ENCODE measurements at regions not wholly inside any gene's neighbourhood (a gene's known extent, or its start where the extent isn't known, plus 50 kb on each side); places are given as distances from the start of the nearest gene placed in this dataset.
A peak's percentile ranks its signal among the peaks of the same experiment; 100 is the strongest.

DNA sequence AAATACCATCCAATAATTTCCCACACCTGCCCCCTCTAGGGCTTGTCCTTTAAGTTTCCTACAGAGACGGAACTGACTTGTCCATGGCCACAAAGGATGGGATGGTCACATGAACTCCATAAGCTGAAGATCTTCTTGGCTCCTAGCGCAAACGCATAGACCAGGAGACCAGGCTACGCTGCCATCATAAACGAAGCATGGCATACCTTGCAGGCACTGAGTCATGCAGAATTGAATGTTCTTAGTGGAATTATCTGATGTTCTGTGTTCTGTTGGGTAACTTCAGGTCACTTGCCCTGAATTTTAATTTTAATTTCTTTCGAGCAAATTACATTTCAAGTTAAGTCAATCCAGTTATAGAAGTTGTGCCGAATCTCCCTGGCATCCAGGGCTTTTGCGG lies 96.4 kb upstream of the STARD13 start:
- H3K36me3 ChIP-seq, result no peaks in the 10 kb centered on the region
- H3K4me3 ChIP-seq, result no peak overlapping the region
- no peaks in the 10 kb centered on the region for H3K27me3 ChIP-seq
- no peaks in the 10 kb centered on the region for H3K9me3 ChIP-seq (replicated peaks)
- H3K27ac ChIP-seq, result no peak overlapping the region
- DNase-seq, result no peak
- no peaks in the 10 kb centered on the region for H3K4me1 ChIP-seq

DNA sequence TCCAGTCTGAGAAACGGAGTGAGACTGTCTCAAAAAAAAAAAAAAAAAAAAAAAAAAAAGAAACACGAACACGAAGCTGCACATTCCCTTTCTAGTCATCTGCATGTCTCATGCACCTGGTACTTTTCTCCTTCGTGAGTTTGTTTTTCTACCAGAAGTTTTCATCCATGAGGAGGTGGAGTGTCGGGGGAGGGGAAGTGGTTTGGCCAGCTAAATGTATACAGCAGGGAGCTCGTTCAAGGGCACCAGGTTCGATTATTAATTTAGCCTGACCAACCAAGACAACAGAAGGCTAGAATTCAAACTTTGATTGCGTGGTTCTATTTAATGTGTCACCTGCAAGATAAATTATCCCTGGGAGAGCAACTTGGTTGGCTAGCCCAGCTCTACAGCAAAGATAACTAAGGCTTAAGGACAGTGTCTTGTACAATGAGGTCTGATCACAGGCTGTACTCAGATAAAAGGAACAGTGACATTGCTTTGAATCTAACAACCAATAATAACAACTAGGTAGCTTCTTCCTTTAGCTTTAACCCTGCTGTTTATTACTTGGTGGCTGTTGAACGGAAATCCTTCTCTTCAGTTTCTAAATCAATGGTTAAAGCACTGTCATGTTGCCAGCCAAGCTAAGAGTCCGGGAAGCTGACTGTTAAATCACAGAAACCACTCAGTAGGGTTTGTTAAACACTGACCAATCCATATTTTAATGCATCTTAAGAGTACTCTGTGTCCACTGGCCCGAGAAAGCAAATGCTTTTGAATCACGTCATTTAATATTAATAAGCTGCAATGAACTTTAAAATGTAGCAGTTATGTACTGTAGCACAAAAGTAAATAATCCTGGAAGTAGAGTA lies 98.4 kb upstream of the STARD13 start:
- H3K4me1 ChIP-seq, result no peaks in the 10 kb centered on the region
- H3K27ac ChIP-seq, result no peak overlapping the region
- H3K27me3 ChIP-seq, result no peaks in the 10 kb centered on the region
- H3K36me3 ChIP-seq, result no peaks in the 10 kb centered on the region
- H3K9me3 ChIP-seq (replicated peaks), result no peaks in the 10 kb centered on the region
- no peak overlapping the region for H3K4me3 ChIP-seq
- no peak for DNase-seq

DNA sequence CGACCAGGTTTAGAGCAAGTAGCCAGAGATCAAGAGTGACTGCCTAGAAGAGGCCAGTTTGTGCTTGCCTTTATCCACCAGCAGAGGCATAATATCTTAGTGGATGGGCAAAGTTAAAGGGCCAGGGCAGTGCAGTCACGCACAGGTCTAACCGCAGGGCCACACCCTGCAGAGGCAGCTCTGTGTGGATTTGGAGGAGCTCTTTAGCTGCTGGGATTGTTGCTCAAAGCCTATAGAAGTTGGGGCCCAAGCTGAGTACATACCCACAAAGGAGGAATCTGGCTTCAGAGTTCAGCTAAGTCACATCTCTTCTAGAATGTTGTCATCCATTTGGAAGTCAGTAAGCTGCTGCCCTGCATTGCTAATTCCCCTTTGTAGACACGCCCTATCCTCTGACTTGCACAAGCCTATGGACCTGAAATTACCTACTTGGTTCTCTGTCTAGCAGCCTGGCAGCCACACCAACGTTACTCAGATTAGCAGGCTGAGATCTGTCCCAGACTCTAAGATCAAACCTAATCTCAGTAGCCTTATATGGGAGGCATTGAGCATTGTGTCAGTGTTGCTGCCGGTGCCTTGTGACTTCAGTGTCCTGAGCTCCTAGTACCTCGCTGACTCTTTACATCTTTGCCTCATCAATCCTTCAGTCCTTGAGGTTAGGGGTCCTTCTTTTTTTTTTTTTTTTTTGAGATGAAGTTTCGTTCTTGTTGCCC lies 102.9 kb upstream of the STARD13 start:
- H3K4me1 ChIP-seq, result no peaks in the 10 kb centered on the region
- no peaks in the 10 kb centered on the region for H3K36me3 ChIP-seq
- no peaks in the 10 kb centered on the region for H3K27me3 ChIP-seq
- H3K27ac ChIP-seq, result no peak overlapping the region
- H3K4me3 ChIP-seq, result no peak overlapping the region
- no peak for DNase-seq
- no peaks in the 10 kb centered on the region for H3K9me3 ChIP-seq (replicated peaks)

DNA sequence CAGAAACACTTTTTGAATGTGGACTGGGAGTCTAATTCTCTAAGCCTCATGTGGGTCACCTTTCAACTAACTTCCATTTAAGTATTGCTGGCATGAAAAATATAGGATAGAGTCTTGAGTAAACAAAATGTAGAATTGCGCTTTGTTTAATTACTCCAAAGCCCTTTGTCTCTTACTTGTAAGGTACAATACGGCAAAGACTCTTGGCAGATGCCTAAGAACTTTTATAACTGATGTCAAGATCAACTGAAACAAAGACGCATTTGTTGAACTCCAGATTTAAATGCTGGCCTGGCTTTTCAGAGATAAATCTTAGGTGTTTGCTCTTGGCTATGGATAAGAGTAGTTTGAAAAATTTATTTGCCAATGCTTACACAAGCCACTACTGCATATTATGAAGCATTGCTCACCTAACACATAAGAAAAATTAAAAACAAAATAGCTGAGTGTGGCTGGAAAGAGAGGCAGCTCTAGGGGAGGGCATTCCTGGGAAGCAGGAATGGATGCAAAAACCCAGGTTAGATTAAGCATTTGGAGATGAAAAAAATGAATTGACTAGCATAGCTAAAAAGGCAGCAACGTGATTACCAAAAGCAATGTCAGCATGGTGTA lies 107.3 kb upstream of the STARD13 start:
- Histone ChIP-seq H3K9me3 (replicated peaks) (no peaks in the 10 kb centered on the region), H3K27me3 (no peaks in the 10 kb centered on the region), H3K36me3 (no peaks in the 10 kb centered on the region), H3K27ac (no peak overlapping the region), H3K4me3 (no peak overlapping the region), H3K4me1 (no peaks in the 10 kb centered on the region)
- DNase-seq, result no peak

DNA sequence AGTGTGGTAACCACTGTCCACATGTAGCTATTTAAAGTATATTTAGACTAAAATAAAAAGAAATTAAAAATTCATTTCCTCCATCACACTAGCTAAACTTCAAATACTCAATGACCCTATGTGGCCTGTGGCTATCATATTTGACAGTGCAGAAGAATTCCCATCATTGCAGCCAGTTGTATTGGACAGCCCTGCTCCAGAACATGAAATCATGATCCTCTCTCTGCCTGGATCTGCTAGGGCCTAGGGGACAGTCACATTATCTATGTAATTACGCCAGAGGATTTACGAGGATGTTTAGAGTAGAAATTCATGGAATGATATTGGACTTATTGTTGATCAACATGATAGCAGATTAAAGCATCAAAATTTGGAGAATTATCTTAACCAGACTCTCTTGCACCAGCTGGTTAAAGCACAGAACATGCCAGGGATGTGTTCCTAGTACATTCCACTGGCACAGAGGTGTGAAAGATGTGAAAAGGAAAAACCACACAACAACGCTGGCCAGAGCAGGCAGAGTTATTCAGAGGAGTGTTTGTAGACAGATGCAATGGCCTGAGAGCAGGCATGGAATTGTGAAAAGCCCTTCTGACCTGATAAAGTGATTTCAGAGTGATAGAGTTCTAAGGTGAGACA lies 108.9 kb upstream of the STARD13 start:
- DNase-seq, result no peak
- H3K27me3 ChIP-seq, result no peaks in the 10 kb centered on the region
- no peaks in the 10 kb centered on the region for H3K4me1 ChIP-seq
- H3K27ac ChIP-seq, result no peak overlapping the region
- no peaks in the 10 kb centered on the region for H3K9me3 ChIP-seq (replicated peaks)
- H3K4me3 ChIP-seq, result no peak overlapping the region
- H3K36me3 ChIP-seq, result no peaks in the 10 kb centered on the region

DNA sequence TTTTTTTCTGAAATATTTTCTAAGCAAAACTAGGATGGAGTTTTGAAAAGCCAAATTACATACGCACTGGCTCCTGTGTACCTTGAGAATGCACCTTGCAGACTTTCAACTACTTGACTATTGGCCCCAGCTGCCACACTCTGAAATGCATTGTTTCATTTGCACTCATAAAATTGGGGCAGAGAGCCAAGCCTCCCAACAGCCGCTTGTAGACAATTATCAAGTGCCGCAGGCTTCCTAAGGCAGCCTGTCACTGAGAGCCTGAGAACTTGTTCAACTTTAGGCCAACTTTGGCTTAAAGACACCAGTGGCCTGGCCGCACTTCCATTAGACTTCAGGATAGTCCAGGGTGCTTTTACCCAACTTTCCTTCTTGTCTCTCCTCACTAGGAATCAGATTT lies 115.7 kb upstream of the STARD13 start:
- Histone ChIP-seq H3K4me3 (no peak overlapping the region), H3K36me3 (no peaks in the 10 kb centered on the region), H3K27me3 (no peaks in the 10 kb centered on the region), H3K27ac (no peak overlapping the region), H3K9me3 (replicated peaks) (no peaks in the 10 kb centered on the region), H3K4me1 (peaks cover 8% of the 10 kb centered on the region)
- DNase-seq, result peak; percentile 68 to 79

DNA sequence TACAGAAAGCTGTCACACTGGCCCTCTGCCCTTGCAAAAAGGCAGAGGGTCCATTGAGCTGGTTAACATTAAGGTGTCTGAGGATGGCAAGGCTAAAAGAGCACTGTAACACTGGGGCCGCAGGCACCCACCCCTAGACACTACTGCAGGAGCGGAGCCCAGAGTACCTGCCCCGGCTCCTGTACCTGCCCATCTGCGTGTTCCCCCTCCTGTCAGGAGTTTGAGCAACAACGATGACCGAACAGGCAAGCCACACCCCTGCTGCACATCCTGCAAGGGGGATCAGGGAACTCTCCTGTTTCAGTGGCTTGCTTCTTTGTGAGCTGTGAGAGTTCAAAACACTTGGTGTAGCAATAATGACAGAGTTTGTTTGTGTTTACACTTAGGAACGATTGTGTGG lies 117.4 kb upstream of the STARD13 start:
- H3K36me3 ChIP-seq, result no peaks in the 10 kb centered on the region
- H3K4me1 ChIP-seq, result peaks cover 8% of the 10 kb centered on the region
- H3K4me3 ChIP-seq, result no peak overlapping the region
- DNase-seq, result no peak
- H3K9me3 ChIP-seq (replicated peaks), result no peaks in the 10 kb centered on the region
- no peak overlapping the region for H3K27ac ChIP-seq
- no peaks in the 10 kb centered on the region for H3K27me3 ChIP-seq

DNA sequence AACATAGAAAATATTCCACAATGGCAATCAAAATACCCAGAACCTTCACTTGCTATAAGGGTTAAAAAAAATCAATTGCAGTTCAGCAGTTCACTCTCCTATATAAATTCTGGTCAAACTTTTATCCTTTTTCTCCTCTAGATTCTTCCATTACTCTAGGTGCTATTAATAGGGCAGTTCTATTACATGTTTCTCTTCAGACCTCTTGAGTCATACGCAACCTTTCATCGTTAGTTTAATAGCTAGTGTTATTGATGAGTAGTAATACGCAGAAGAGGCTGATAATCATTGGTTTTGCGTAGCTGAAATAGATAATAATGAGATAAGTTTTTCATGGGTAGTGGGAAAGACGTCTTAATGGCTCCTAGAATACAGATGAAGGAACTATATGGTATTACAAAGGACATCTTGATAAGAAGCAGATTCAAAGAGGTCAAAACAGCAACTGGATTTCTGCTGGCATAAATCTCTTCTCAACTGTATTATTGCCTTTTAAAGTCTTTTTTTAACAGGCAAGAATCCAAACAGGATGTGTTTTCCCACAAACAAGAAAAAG lies 118.3 kb upstream of the STARD13 start:
- Histone ChIP-seq H3K27ac (no peak overlapping the region), H3K4me1 (peaks cover 8% of the 10 kb centered on the region), H3K27me3 (no peaks in the 10 kb centered on the region), H3K4me3 (no peak overlapping the region), H3K9me3 (replicated peaks) (no peaks in the 10 kb centered on the region), H3K36me3 (no peaks in the 10 kb centered on the region)
- no peak for DNase-seq

DNA sequence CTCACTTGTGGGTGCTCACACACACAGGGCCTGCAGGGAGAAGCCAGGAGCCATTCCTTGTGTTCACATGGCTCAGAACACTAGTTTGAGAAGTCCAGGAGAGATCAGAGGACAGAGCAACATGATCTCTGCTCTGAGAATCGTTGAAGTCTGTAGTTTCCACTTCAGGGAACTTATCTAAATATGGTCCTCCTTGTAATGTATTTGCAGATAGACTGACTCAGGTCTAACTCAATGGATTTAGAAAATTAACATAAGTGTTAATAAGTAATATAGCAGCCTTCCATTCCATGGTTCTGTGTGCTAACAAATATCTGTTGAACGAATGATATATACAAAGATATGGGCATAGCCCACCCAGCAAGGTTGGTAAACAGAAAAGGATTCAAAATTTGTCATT lies 119.8 kb upstream of the STARD13 start:
- no peak overlapping the region for H3K27ac ChIP-seq

DNA sequence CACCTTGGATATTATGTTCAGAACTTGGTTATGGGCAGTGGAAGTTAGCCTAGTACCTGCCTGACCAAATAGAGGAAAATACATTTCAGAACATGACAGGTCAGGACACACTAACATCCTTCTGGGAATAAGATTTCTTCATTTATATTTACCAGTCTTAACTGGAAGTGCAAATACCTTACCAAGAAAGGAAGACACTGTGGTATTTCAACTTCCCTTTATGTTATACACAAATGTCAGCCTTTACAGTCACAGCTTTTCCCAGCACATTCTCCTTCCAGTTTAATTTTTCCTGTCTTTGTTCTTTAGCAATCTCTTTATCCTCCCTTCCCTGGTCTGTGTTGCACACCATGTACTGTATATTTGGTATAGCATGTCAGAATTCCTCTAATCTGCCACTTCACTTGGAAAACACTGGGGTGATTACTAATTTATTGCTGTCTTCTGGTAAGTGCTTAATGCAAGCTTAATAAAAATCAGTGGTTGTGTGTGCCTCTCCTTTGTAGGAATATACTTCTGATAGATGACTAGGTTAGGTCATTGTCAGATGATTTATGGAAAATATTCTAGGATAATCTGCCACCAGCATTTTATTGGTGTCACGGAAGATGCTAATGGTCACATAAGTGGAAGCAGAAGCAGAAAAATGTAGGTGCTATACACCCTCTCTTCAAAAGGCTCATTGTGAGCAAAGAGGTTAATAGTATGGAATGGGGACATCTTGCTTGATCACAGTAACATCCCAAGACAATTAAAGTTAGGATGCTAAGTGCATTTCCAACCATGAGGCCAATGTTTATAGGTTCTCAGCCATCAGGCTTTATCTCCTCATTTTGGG lies 124.3 kb upstream of the STARD13 start:
- Histone ChIP-seq H3K27me3 (no peaks in the 10 kb centered on the region), H3K4me1 (no peaks in the 10 kb centered on the region), H3K27ac (no peak overlapping the region), H3K9me3 (replicated peaks) (no peaks in the 10 kb centered on the region), H3K4me3 (no peak overlapping the region), H3K36me3 (no peaks in the 10 kb centered on the region)
- DNase-seq, result no peak

More for the DNA sequence above, 119.8 kb upstream of the STARD13 start:
- H3K4me3 ChIP-seq, result no peak overlapping the region
- H3K36me3 ChIP-seq, result no peaks in the 10 kb centered on the region
- DNase-seq, result no peak
- no peaks in the 10 kb centered on the region for H3K9me3 ChIP-seq (replicated peaks)
- H3K27me3 ChIP-seq, result no peaks in the 10 kb centered on the region
- peaks cover 8% of the 10 kb centered on the region for H3K4me1 ChIP-seq

DNA sequence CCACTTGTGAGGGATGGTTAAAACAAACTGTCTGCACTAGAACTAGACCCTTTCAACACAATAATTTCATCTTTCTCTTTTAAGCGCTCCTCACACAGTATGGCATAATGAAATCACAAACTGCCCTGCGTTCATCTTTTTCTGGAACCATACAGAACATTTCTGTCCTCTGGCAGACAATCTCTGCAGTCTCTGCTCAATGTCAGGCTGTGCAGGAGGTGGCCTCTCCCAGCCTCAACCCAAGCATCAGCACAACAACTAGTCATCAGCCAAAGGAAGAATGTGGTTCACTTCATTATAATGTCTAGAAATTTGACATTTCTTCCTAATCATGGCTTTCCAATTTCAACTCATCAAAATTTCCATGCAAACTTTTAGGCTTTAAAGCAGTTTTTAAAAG lies 125.1 kb upstream of the STARD13 start:
- H3K36me3 ChIP-seq, result no peaks in the 10 kb centered on the region
- no peaks in the 10 kb centered on the region for H3K27me3 ChIP-seq
- H3K4me1 ChIP-seq, result no peaks in the 10 kb centered on the region

DNA sequence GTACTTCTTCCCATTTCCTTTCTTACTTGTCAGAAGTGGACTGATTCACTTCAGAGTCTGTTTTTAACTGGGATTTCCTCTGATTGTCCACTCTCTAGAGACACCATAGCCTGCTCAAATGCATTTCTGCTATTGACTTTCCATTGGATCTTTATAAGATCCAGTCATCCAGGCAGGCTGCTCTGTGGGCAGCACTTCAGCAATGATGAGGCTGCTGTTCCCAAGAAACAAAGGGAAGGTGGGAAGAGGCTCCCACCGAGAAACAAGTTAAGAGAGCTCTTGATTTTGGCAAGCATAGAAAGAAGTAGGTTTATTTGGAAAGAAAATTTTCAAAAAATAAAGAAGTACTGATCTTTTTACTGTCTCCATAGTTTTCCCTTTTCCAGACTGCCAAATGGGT lies 125.8 kb upstream of the STARD13 start:
- Histone ChIP-seq H3K27me3 (no peaks in the 10 kb centered on the region), H3K4me3 (no peak overlapping the region), H3K27ac (no peak overlapping the region), H3K36me3 (no peaks in the 10 kb centered on the region), H3K9me3 (replicated peaks) (no peaks in the 10 kb centered on the region), H3K4me1 (no peaks in the 10 kb centered on the region)
- DNase-seq, result no peak

More for the DNA sequence above, 125.1 kb upstream of the STARD13 start:
- H3K9me3 ChIP-seq (replicated peaks), result no peaks in the 10 kb centered on the region
- no peak overlapping the region for H3K27ac ChIP-seq
- no peak overlapping the region for H3K4me3 ChIP-seq
- DNase-seq, result no peak

DNA sequence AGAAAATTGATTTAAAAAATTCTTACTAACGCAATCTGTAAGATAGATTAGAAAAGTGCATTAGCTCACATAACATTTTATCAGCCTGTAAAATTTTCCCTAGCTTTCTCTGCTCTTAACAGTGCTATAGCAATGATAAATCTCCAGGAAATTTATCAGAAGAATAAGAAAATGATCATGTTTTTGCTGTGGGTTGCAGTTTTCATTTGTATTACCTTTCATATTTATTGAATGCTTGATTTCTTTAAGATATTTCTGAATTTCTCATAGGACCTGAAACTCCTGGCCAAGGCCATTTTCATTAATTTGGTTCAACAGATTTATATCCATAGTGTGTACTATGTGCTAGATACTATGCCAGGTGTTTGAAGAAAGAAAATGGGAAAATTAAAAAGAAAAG lies 130.3 kb upstream of the STARD13 start:
- no peak overlapping the region for H3K27ac ChIP-seq
- H3K4me1 ChIP-seq, result no peaks in the 10 kb centered on the region
- no peaks in the 10 kb centered on the region for H3K27me3 ChIP-seq
- H3K36me3 ChIP-seq, result no peaks in the 10 kb centered on the region
- no peaks in the 10 kb centered on the region for H3K9me3 ChIP-seq (replicated peaks)
- no peak overlapping the region for H3K4me3 ChIP-seq
- DNase-seq, result no peak
